NCI-H2227 (cell line): ENCODE measurements at regions not wholly inside any gene's neighbourhood (a gene's known extent, or its start where the extent isn't known, plus 50 kb on each side); places are given as distances from the start of the nearest gene placed in this dataset.

ENCODE experiments used
- DNase-seq: peaks from one replicate; lab custom pipeline; 2025; ENCODE audit not compliant: unreplicated experiment; lab: John Stamatoyannopoulos, UW

- no peak for DNase-seq
These were observed 167.9 kb upstream of the MYLIP start for GRCh38 chr6:15960740-15961634.

DNA sequence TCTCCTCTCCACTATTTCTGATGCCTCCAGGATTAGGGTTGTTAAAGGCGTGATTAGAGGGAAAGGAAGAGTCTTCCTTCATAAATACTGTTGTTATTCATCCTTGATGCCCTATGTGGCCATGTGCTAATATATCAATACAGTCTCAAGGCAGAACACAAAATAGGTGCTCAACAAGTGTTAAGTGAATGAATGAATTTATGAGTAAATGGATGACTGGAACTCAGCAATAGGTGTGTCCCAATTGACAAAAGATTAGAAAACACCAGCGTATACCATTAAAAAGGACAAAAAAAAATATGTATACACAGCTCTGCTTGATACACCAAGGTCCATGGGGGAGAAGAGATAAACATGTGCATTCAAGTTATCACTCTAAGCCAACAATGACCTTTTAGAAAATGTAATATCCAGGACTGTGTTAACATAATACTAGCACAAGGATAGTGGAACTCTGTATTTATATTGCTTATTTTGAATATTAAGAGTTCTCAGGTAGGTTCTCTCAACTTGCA is 171.2 kb upstream of the MYLIP start:
- DNase-seq, result no peak

DNA sequence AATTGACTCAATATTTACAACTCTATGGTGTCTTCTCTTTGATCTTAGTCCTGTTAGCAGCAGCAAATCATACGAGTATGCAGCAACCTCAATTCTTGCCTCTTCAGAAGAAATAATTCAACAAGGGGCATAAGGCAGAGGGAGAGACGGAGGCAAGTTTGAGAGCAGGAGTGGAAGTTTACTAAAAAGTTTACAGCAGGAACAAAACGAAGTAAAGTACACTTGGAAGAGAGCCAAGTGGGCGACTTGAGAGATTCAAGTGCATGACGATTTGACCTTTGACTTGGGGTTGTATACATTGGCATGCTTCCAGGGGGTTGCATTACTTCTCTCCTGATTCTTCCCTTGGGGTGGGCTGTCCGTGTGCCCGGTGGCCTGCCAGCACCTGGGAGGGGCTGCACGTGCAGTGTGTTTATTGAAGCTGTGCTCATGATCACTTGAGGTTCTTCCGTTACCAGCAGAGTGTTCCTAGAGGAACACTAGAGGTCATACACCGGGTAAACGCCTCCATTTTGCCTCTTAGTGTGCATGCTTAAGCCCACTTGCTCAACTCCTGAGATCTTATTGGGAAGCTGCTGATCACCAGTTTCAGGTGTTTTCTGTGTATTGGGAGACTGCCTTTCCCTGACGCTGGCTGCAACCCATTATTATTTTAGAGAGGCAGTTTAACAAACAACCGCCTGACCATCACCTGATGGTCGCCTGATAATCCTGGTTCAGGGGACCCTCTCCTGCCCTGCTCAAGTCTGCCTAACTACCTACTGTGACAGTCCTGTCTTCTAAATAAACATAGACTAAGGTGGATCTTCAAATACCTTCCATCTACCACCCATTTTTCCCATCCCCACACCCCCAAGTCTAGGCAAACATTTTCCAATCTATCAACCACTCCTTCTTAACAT is 172.4 kb upstream of the MYLIP start:
- DNase-seq, result no peak

DNA sequence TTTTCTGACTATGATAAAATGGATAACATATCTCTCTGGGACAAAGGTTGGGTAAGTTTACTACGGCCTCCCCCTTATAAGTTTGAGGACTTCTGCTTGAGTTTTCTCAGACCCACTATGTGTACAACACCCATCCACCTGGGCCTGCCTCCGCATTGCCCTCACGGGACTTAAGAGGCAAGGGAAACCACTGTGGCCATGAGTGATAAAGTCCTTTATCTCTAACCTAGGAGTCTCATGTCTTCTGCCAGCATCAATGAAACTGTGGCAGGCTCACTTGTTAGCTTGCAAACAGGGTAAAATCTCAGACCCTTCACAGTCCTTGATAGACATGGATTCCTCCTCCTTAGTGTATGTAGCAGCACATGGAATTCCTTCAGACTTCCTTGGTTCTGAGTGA is 173.4 kb upstream of the MYLIP start:
- DNase-seq, result no peak

- no peak for DNase-seq
These were observed 175.6 kb upstream of the MYLIP start for GRCh38 chr6:15953152-15953880.

- DNase-seq, result no peak
These were observed 176.4 kb upstream of the MYLIP start for GRCh38 chr6:15952231-15953151.

DNA sequence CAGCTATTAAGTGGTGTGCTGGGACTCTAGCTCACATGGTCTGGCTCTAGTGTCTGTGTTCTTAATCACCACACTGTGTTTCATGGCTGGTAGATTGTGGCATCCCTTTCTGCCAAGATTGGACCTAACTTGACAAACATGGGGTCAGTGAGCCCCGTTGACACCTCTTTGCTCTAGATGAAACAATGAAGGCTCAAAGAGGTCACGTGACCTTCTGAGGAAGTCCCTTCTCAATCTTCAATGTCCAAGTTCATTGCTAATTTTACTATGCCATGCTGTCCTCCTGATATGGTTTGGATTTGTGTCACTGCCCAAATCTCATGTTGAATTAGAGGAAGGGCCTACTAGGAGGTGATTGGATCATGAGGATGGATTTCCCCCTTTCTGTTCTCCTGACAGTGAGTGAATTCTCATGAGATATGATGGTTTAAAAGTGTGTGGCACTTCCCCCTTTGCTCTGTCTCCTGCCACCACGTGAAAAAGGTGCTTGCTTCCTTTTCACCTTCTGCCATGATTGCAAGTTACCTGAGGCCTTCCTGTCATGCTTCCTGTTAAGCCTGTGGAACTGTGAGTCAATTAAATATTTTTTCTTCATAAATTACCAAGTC is 177.8 kb upstream of the MYLIP start:
- no peak for DNase-seq

- DNase-seq, result no peak
These were observed 178.9 kb upstream of the MYLIP start for GRCh38 chr6:15949982-15950381.

DNA sequence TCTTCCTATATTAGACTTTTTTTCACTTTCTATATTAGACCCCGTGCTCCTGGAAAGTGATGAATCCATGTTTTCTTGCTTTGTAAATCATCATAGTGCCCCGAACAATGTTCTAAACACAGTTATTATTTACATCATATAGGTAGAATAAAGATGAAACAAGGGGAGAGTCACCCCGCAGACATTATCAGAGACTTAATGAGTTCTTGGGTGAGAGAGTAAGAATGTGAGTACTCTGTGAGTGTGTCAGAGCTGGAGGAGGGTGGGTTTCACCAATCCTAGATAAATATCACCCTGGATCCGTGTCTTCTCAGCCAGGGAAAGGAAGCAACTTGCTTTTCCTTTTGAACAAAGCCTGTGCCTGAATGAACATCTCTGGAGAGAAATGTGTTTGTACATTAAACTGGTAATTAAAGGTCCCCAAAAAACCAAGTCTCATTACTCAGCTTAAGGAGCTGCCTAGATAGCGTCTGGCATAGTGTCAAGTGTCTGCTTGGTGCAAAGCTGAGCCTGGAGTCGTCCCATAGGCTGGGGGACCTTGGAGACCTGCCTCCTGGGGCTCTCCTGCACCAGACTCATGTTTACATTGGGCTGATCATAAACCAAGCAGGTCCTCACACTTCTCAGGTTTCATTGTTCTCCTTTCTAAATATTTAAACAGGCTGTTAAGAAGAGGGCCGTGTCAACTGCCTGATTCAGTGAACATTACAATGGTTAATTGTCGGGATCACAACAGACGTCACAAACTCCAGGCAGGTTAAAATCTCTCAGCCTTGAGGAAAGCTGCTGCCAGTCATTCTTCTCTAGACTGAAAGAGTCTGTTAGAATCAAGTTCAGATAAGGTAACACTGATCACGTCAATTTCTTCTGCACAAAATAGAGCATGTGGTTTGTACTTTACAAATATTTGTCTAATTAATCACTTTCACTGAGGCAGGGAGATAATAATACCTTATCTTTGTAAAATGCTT is 179.7 kb upstream of the MYLIP start:
- no peak for DNase-seq

DNA sequence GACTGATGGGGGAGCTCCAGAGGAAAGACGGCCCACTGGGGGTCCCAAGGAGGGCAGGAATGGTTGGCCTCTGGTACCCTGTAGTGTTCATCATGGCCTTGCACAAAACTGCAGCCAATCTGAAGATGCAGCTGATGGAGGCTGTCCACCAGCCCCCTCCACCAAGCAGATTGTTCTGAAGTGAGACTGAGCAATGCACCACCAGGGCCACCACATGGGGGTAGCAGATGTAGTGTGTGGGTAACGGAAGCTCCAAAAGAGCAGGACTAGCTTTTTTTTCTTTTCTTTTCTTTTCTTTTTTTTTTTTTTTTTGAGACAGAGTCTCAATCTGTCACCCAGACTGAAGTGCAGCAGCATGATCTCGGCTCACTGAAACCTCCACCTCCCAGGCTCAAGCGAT is 181.0 kb upstream of the MYLIP start:
- DNase-seq, result no peak

- no peak for DNase-seq
These were observed 181.4 kb upstream of the MYLIP start for GRCh38 chr6:15947436-15947835.

DNA sequence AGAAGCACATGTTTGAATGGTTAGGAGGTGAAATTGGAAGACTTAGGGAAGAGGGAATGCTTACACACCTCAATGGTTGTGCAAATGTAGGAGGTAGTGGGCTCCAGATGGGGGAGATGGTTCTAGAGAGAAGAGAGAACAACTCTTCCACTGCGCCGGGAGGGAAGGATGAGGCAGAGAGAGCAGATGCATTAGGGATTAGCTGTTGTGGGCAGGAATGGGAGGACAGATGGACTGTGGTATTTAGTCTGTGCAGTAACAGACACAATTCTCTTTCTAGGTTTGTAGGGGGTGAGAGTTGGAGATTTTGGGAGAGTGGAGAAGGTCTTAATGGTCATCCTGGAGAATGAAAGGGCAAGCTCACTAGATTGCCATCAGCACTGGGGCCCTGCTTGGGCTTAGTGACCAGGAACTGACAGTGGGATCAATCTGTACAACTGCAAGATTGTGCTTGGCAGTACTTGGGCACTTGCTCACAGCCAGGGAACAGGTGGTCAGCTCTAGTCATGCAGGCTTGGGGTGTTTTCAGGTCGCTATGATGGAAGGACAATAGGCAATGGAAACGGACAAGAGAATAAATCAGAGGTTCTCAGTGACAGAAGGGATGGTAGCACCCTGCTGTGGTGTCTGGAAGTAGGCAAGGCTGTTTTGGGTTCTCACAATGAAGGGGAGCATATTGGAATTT is 182.0 kb upstream of the MYLIP start:
- DNase-seq, result no peak

GRCh38 chr6:15945593-15946159 is 183.2 kb upstream of the MYLIP start:
- DNase-seq, result no peak

DNA sequence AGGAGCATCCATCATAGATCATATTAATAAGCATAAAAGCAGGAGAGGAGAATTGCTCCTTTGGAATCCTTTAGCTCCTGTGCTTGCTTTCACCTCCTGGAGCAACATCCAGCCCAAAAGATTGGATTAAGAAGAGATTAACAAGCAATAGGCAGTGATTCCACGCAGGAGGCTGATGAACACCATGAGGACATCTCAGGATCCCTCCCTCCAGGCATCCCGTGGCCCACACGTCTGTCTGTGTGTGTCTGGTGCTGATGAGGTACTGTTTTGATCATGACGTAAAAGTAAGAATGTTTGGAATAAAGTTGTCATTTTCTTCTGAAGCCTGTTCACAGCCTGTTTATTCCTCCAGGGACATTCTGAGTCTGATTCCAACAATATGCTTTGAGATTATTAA is 185.5 kb upstream of the MYLIP start:
- DNase-seq, result no peak

DNA sequence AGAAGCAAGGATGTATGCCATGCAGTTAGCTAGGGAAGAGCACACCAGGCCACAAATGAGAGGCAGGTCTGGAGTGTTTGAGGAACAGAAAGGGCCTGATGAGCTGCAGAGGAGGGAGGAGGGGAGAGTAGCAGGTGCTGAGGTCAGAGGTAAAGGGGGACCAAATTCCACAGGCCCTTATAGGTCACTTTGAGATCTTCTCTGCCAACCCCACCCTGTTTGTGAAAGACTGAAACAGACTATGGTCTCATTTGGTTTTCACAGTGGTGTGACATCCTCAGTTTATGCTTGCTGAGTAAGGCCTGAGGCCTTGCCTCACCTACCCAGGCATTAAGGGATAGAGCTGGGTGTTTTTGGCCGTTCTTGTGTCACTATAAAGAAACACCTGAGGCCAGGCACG is 187.7 kb upstream of the MYLIP start:
- no peak for DNase-seq

DNA sequence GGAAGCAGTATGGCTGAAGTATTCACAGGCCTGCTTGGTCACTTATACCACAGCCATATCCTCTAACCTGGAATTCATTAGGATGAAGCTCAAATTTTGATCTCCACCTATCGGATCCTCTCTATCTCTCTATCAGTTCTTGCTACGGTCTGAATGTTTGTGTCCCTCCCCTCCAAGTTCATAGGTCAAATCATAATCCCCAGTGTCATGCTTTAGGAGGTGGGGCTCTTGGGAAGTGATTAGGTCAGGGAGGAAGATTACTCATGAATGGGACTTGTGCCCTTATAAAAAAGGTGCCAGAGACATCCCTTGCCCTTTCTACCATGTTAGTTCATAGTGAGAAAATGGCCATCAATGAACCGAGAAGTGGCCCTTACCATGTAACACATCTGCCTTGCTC is 190.8 kb upstream of the MYLIP start:
- DNase-seq, result no peak

GRCh38 chr6:15937602-15938001 is 191.3 kb upstream of the MYLIP start:
- no peak for DNase-seq

DNA sequence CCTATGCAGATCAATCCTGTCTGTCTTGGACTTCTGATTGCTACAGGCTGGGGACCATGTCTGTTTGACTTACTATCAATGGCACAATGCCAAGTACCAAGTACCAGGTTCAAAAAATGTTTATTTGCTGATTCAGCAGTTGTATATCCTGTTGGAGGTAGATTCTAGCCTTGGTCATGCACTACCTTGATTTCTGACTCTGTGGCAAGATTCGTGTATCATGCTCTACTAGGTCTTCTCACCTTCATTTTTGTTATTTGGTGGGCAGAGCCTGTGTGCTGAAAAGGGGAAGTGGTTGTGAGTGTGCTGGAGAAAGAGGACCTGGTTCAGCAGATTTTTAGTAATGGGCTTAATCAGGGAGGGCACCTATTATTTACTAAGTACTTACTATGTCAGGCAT is 192.4 kb upstream of the MYLIP start:
- DNase-seq, result no peak
